ENCODE measurements at regions not wholly inside any gene's neighbourhood (a gene's known extent, or its start where the extent isn't known, plus 50 kb on each side); places are given as distances from the start of the nearest gene placed in this dataset.
"Not testable (repeated sequence)": the region's sequence is repeated elsewhere in the genome, so short reads cannot be mapped to it uniquely, and the experiment has no call there.

- in situ Hi-C loops (cut with MboI; ENCODE audit: low pct_unique_long_range_greater_than_20kb in 2 of 9, low sequenced_read_pairs in 9 of 9, unreplicated experiment in 9 of 9) = no loop called here
- H3K4me1 ChIP-seq (replicated peaks in 1 of 2) = peaks cover 0 to 14% of the 10 kb centered on the region in 2 donors
- no peak overlapping the region for H3K27ac ChIP-seq
- no peak overlapping the region for H3K4me3 ChIP-seq
- 20 to 100% (median 70%) methylated on average over 1 to 3 of the region's 3 CpGs; no CpG with 5 or more reads in 3 of the 10 experiments for WGBS, 10 experiments
- no peak for ATAC-seq (replicated peaks in 6 of 8)
Observed at GRCh38 chr4:34373456-34373855, 1870.9 kb downstream of the ARAP2 start.

GRCh38 chr4:34412233-34412632 is 1832.1 kb downstream of the ARAP2 start:
- in situ Hi-C loops (cut with MboI; ENCODE audit: low pct_unique_long_range_greater_than_20kb in 2 of 9, low sequenced_read_pairs in 9 of 9, unreplicated experiment in 9 of 9) = no loop called here
- H3K4me3 ChIP-seq = no peak overlapping the region
- no peaks in the 10 kb centered on the region for H3K4me1 ChIP-seq (replicated peaks in 1 of 2)
- WGBS, 10 experiments = 10 to 100% (median 73%) methylated on average over 2 of the region's 2 CpGs; no CpG with 5 or more reads in 4 of the 10 experiments
- no peak overlapping the region for H3K27ac ChIP-seq
- no peak for ATAC-seq (replicated peaks in 6 of 8)

GRCh38 chr4:34412911-34413310 is 1831.4 kb downstream of the ARAP2 start:
- in situ Hi-C loops (cut with MboI; ENCODE audit: low pct_unique_long_range_greater_than_20kb in 2 of 9, low sequenced_read_pairs in 9 of 9, unreplicated experiment in 9 of 9) = no loop called here

GRCh38 chr4:34417160-34417559 is 1827.2 kb downstream of the ARAP2 start:
- ATAC-seq (replicated peaks in 6 of 8) = no peak
- 0 to 89% (median 67%) methylated on average over 1 to 3 of the region's 3 CpGs; no CpG with 5 or more reads in 4 of the 10 experiments for WGBS, 10 experiments
- Histone ChIP-seq H3K27ac (no peak overlapping the region), H3K4me3 (no peak overlapping the region), H3K4me1 (replicated peaks in 1 of 2) (peaks cover 0 to under 1% of the 10 kb centered on the region in 2 donors)
- in situ Hi-C loops (cut with MboI; ENCODE audit: low pct_unique_long_range_greater_than_20kb in 2 of 9, low sequenced_read_pairs in 9 of 9, unreplicated experiment in 9 of 9) = no loop called here

More at GRCh38 chr4:34412911-34413310, 1831.4 kb downstream of the ARAP2 start:
- no peak for ATAC-seq (replicated peaks in 6 of 8)
- H3K27ac ChIP-seq = no peak overlapping the region
- WGBS, 10 experiments = 5 to 100% (median 92%) methylated on average over 1 to 2 of the region's 2 CpGs
- no peak overlapping the region for H3K4me3 ChIP-seq
- H3K4me1 ChIP-seq (replicated peaks in 1 of 2) = no peaks in the 10 kb centered on the region

GRCh38 chr4:34419871-34420270 is 1824.4 kb downstream of the ARAP2 start:
- Histone ChIP-seq H3K4me3 (no peak overlapping the region), H3K4me1 (replicated peaks in 1 of 2) (peaks cover 0 to 8% of the 10 kb centered on the region in 2 donors), H3K27ac (no peak overlapping the region)
- 80 to 100% (median 93%) methylated on average over 1 to 2 of the region's 2 CpGs; no CpG with 5 or more reads in 4 of the 10 experiments for WGBS, 10 experiments
- no peak for ATAC-seq (replicated peaks in 6 of 8)
- in situ Hi-C loops (cut with MboI; ENCODE audit: low pct_unique_long_range_greater_than_20kb in 2 of 9, low sequenced_read_pairs in 9 of 9, unreplicated experiment in 9 of 9) = no loop called here

- in situ Hi-C loops (cut with MboI; ENCODE audit: low pct_unique_long_range_greater_than_20kb in 2 of 9, low sequenced_read_pairs in 9 of 9, unreplicated experiment in 9 of 9) = no loop called here
- ATAC-seq (replicated peaks in 6 of 8) = peak; percentile 25 to 63 (median 42)
- 0 to 61% (median 34%) methylated on average over 1 to 4 of the region's 4 CpGs for whole genome bisulfite sequencing, 10 experiments
Observed at GRCh38 chr4:34422472-34423175, 1821.7 kb downstream of the ARAP2 start.

GRCh38 chr4:34432706-34433105 is 1811.6 kb downstream of the ARAP2 start:
- in situ Hi-C loops (cut with MboI; ENCODE audit: low pct_unique_long_range_greater_than_20kb in 2 of 9, low sequenced_read_pairs in 9 of 9, unreplicated experiment in 9 of 9) = no loop called here
- WGBS, 10 experiments = 23 to 100% (median 86%) methylated on average over 1 to 5 of the region's 5 CpGs; no CpG with 5 or more reads in 2 of the 10 experiments
- Histone ChIP-seq H3K4me3 (no peak overlapping the region), H3K4me1 (replicated peaks in 1 of 2) (peaks cover 0 to 4% of the 10 kb centered on the region in 2 donors), H3K27ac (no peak overlapping the region)
- ATAC-seq (replicated peaks in 6 of 8) = no peak

More at GRCh38 chr4:34422472-34423175, 1821.7 kb downstream of the ARAP2 start:
- Histone ChIP-seq H3K4me3 (no peak overlapping the region), H3K27ac (no peak overlapping the region), H3K4me1 (replicated peaks in 1 of 2) (peaks cover 0 to 8% of the 10 kb centered on the region in 2 donors)

GRCh38 chr4:34434377-34434776 is 1809.9 kb downstream of the ARAP2 start:
- ATAC-seq (replicated peaks in 6 of 8) = peak in 3 of 8 experiments; percentile 20 to 85 (median 39)
- in situ Hi-C loops (cut with MboI; ENCODE audit: low pct_unique_long_range_greater_than_20kb in 2 of 9, low sequenced_read_pairs in 9 of 9, unreplicated experiment in 9 of 9) = not testable (repeated sequence)
- 0 to 100% (median 79%) methylated on average over 1 to 5 of the region's 5 CpGs; no CpG with 5 or more reads in 3 of the 10 experiments for WGBS, 10 experiments

GRCh38 chr4:34464196-34464595 is 1780.1 kb downstream of the ARAP2 start:
- ATAC-seq (replicated peaks in 6 of 8) = no peak
- no peak overlapping the region for H3K27ac ChIP-seq
- no peak overlapping the region for H3K4me3 ChIP-seq
- 0 to 100% (median 55%) methylated on average over 1 to 2 of the region's 2 CpGs; no CpG with 5 or more reads in 2 of the 10 experiments for WGBS, 10 experiments
- in situ Hi-C loops (cut with MboI; ENCODE audit: low pct_unique_long_range_greater_than_20kb in 2 of 9, low sequenced_read_pairs in 9 of 9, unreplicated experiment in 9 of 9) = no loop called here
- H3K4me1 ChIP-seq (replicated peaks in 1 of 2) = no peaks in the 10 kb centered on the region

More at GRCh38 chr4:34434377-34434776, 1809.9 kb downstream of the ARAP2 start:
- H3K4me1 ChIP-seq (replicated peaks in 1 of 2); H3K4me3 ChIP-seq; H3K27ac ChIP-seq: not testable (repeated sequence)

GRCh38 chr4:34466411-34466810 is 1777.9 kb downstream of the ARAP2 start:
- WGBS, 10 experiments = 0 to 88% (median 17%) methylated on average over 1 of the region's 1 CpG; no CpG with 5 or more reads in 3 of the 10 experiments
- Histone ChIP-seq H3K4me3 (no peak overlapping the region), H3K4me1 (replicated peaks in 1 of 2) (no peaks in the 10 kb centered on the region), H3K27ac (no peak overlapping the region)
- no peak for ATAC-seq (replicated peaks in 6 of 8)
- in situ Hi-C loops (cut with MboI; ENCODE audit: low pct_unique_long_range_greater_than_20kb in 2 of 9, low sequenced_read_pairs in 9 of 9, unreplicated experiment in 9 of 9) = no loop called here

GRCh38 chr4:34469516-34469915 is 1774.8 kb downstream of the ARAP2 start:
- H3K4me3 ChIP-seq = no peak overlapping the region
- no peaks in the 10 kb centered on the region for H3K4me1 ChIP-seq (replicated peaks in 1 of 2)
- WGBS, 10 experiments = 25 to 93% (median 56%) methylated on average over 1 to 2 of the region's 2 CpGs; no CpG with 5 or more reads in 2 of the 10 experiments
- in situ Hi-C loops (cut with MboI; ENCODE audit: low pct_unique_long_range_greater_than_20kb in 2 of 9, low sequenced_read_pairs in 9 of 9, unreplicated experiment in 9 of 9) = no loop called here
- H3K27ac ChIP-seq = no peak overlapping the region
- ATAC-seq (replicated peaks in 6 of 8) = peak in 1 of 8 experiments; percentile 16

GRCh38 chr4:34485252-34485651 is 1759.1 kb downstream of the ARAP2 start:
- Histone ChIP-seq H3K27ac (no peak overlapping the region), H3K4me3 (no peak overlapping the region), H3K4me1 (replicated peaks in 1 of 2) (peaks cover 0 to 2% of the 10 kb centered on the region in 2 donors)
- in situ Hi-C loops (cut with MboI; ENCODE audit: low pct_unique_long_range_greater_than_20kb in 2 of 9, low sequenced_read_pairs in 9 of 9, unreplicated experiment in 9 of 9) = no loop called here
- ATAC-seq (replicated peaks in 6 of 8) = no peak

- 6 to 93% (median 73%) methylated on average over 2 to 5 of the region's 5 CpGs for WGBS, 10 experiments
Observed at GRCh38 chr4:34486461-34487363, 1757.6 kb downstream of the ARAP2 start.

More at GRCh38 chr4:34486461-34487363, 1757.6 kb downstream of the ARAP2 start:
- in situ Hi-C loops (cut with MboI; ENCODE audit: low pct_unique_long_range_greater_than_20kb in 2 of 9, low sequenced_read_pairs in 9 of 9, unreplicated experiment in 9 of 9) = no loop called here
- ATAC-seq (replicated peaks in 6 of 8) = peak in 1 of 8 experiments; percentile 20
- peaks cover 0 to 2% of the 10 kb centered on the region in 2 donors for H3K4me1 ChIP-seq (replicated peaks in 1 of 2)
- no peak overlapping the region for H3K27ac ChIP-seq
- H3K4me3 ChIP-seq = no peak overlapping the region
